Testis (tissue), 2 donors: ENCODE measurements at regions not wholly inside any gene's neighbourhood (a gene's known extent, or its start where the extent isn't known, plus 50 kb on each side); places are given as distances from the start of the nearest gene placed in this dataset.

Source experiments
- DNase-seq: peaks from one replicate; pipeline ENCODE4 v3.0.0-alpha.2; 2019
- H3K27ac ChIP-seq, 2 donors: fragments of 200-600 bp; sonication (generic); one replicate each; pipeline ENCODE4 v1.5.1; 2019
- H3K27me3 ChIP-seq: fragments of 200-600 bp; sonication (generic); one replicate; pipeline ENCODE4 v1.5.1; 2019
- H3K36me3 ChIP-seq: fragments of 200-600 bp; sonication (generic); one replicate; pipeline ENCODE4 v1.5.1; 2017; ENCODE audit warnings: low read depth; ENCODE audit errors: missing control alignments
- H3K4me1 ChIP-seq: fragments of 200-600 bp; sonication (generic); one replicate; pipeline ENCODE4 v1.5.1; 2019
- H3K4me3 ChIP-seq, 2 donors: fragments of 200-600 bp; sonication (generic); one replicate each; pipeline ENCODE4 v1.5.1; 2017 to 2019
- H3K9me3 ChIP-seq: fragments of 200-600 bp; sonication (generic); one replicate; pipeline ENCODE4 v1.5.1; 2017
- CTCF ChIP-seq, 3 experiments: fragments of 450-650 bp in 2 of 3; fragments of 200-600 bp in 1 of 3; sonication (generic) in 1 of 3; IDR thresholded peaks; one replicate each; pipeline ENCODE4 v1.5.1; 2016 to 2019; ENCODE audit warnings: antibody characterized with exemption in 3 of 3, mild to moderate bottlenecking in 2 of 3, moderate library complexity in 1 of 3
- POLR2A ChIP-seq: fragments of 450-650 bp; IDR thresholded peaks from one replicate; pipeline ENCODE4 v1.6.1; 2017; ENCODE audit warnings: antibody characterized with exemption, mild to moderate bottlenecking, moderate library complexity
- whole genome bisulfite sequencing, 2 donors: methylation state at CpG; one replicate each; pipeline ENCODE4 v1.1.5; 2018; 5-methylcytosine and 5-hydroxymethylcytosine counted together
- intact Hi-C: fragments of 100-400 bp; cut with DNase I; formaldehyde crosslinking; loops from one replicate; pipeline ENCODE4 v1.15.1; 2023; ENCODE audit warnings: low total_unique reads

GRCh38 chr2:160550048-160550447 is 56.4 kb upstream of the RBMS1 start:
- H3K36me3 ChIP-seq: no peaks in the 10 kb centered on the region
- H3K27me3 ChIP-seq: no peaks in the 10 kb centered on the region
- no peak overlapping the region for H3K27ac ChIP-seq
- H3K4me3 ChIP-seq: no peak overlapping the region
- WGBS, 2 donors: 67 to 70% methylated on average over 2 of the region's 2 CpGs
- no peak for TF ChIP-seq CTCF (IDR thresholded peaks at IDR 0.05)
- no peak for TF ChIP-seq POLR2A
- intact Hi-C loops: no loop called here
- no peak for DNase-seq
- no peaks in the 10 kb centered on the region for H3K4me1 ChIP-seq
- no peaks in the 10 kb centered on the region for H3K9me3 ChIP-seq

GRCh38 chr2:160551259-160551658 is 57.7 kb upstream of the RBMS1 start:
- intact Hi-C loops: no loop called here
- H3K4me1 ChIP-seq: no peaks in the 10 kb centered on the region
- H3K36me3 ChIP-seq: no peaks in the 10 kb centered on the region
- no peak for TF ChIP-seq POLR2A
- TF ChIP-seq CTCF (IDR thresholded peaks at IDR 0.05): no peak
- H3K9me3 ChIP-seq: no peaks in the 10 kb centered on the region
- H3K27ac ChIP-seq: no peak overlapping the region
- WGBS, 2 donors: 67 to 72% methylated on average over 4 of the region's 4 CpGs
- no peak overlapping the region for H3K4me3 ChIP-seq
- H3K27me3 ChIP-seq: no peaks in the 10 kb centered on the region
- DNase-seq: no peak

GRCh38 chr2:160555420-160556071 is 61.9 kb upstream of the RBMS1 start:
- intact Hi-C loops: no loop called here
- H3K4me3 ChIP-seq: no peak overlapping the region
- no peak for DNase-seq
- 89 to 92% methylated on average over 5 to 6 of the region's 6 CpGs for WGBS, 2 donors
- TF ChIP-seq POLR2A (no peak), CTCF (IDR thresholded peaks at IDR 0.05) (no peak)
- no peak overlapping the region for H3K27ac ChIP-seq
- no peaks in the 10 kb centered on the region for H3K9me3 ChIP-seq
- no peaks in the 10 kb centered on the region for H3K4me1 ChIP-seq
- no peaks in the 10 kb centered on the region for H3K27me3 ChIP-seq
- no peaks in the 10 kb centered on the region for H3K36me3 ChIP-seq

GRCh38 chr2:160557903-160558302 is 64.3 kb upstream of the RBMS1 start:
- WGBS, 2 donors: 91 to 93% methylated on average over 3 of the region's 3 CpGs
- Histone ChIP-seq H3K27ac (no peak overlapping the region), H3K4me3 (no peak overlapping the region), H3K9me3 (no peaks in the 10 kb centered on the region), H3K36me3 (no peaks in the 10 kb centered on the region), H3K4me1 (no peaks in the 10 kb centered on the region), H3K27me3 (no peaks in the 10 kb centered on the region)
- TF ChIP-seq POLR2A: no peak
- no peak for TF ChIP-seq CTCF (IDR thresholded peaks at IDR 0.05)
- DNase-seq: no peak
- intact Hi-C loops: no loop called here

- DNase-seq: no peak
- H3K9me3 ChIP-seq: no peaks in the 10 kb centered on the region
- H3K4me3 ChIP-seq: no peak overlapping the region
- TF ChIP-seq CTCF (IDR thresholded peaks at IDR 0.05) (no peak), POLR2A (no peak)
- intact Hi-C loops: no loop called here
- no peaks in the 10 kb centered on the region for H3K36me3 ChIP-seq
- 85 to 94% methylated on average over 5 of the region's 5 CpGs for WGBS, 2 donors
- no peak overlapping the region for H3K27ac ChIP-seq
- no peaks in the 10 kb centered on the region for H3K27me3 ChIP-seq
- no peaks in the 10 kb centered on the region for H3K4me1 ChIP-seq
Measured at GRCh38 chr2:160558531-160558930, 64.9 kb upstream of the RBMS1 start.
